ENCODE measurements at regions not wholly inside any gene's neighbourhood (a gene's known extent, or its start where the extent isn't known, plus 50 kb on each side); places are given as distances from the start of the nearest gene placed in this dataset.

DNA sequence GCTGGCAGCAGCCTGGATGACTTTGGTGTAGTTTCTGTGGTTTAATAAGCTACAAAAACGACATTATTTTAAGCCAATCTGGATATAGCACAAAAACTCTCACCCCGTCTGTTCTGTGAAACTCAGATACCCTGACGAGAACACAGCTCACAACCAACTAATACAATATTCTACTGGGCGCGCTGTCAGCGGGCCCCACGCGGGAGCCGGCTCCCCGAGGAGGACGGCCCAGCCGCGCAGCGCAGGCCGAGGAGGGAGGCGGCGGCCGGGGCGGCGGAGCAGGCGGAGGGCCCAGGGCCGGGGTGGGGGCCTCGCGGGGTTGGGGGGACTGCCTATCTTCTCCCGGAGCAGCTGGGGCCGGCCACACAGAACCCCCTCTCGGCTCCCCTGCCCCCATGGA, 87.2 kb upstream of the POU3F1 start:
- TF ChIP-seq, protein P1, sequence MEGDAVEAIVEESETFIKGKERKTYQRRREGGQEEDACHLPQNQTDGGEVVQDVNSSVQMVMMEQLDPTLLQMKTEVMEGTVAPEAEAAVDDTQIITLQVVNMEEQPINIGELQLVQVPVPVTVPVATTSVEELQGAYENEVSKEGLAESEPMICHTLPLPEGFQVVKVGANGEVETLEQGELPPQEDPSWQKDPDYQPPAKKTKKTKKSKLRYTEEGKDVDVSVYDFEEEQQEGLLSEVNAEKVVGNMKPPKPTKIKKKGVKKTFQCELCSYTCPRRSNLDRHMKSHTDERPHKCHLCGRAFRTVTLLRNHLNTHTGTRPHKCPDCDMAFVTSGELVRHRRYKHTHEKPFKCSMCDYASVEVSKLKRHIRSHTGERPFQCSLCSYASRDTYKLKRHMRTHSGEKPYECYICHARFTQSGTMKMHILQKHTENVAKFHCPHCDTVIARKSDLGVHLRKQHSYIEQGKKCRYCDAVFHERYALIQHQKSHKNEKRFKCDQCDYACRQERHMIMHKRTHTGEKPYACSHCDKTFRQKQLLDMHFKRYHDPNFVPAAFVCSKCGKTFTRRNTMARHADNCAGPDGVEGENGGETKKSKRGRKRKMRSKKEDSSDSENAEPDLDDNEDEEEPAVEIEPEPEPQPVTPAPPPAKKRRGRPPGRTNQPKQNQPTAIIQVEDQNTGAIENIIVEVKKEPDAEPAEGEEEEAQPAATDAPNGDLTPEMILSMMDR (IDR thresholded peaks at IDR 0.05): no peak
- TF ChIP-seq POLR2A (IDR thresholded peaks at IDR 0.05; ENCODE audit: low read depth): no peak
